IMR-90 (cell line): ENCODE measurements at regions not wholly inside any gene's neighbourhood (a gene's known extent, or its start where the extent isn't known, plus 50 kb on each side); places are given as distances from the start of the nearest gene placed in this dataset.

Experiments
- ATAC-seq: fragments of 200-7000 bp; cut with Tn5 transposase; 2 replicates; pipeline ENCODE4 v1.9.1; 2020; ENCODE audit warnings: low read depth, mild to moderate bottlenecking, moderate library complexity
- BruUV-seq: library from RNA; stranded (reverse); fragments of 400-500 nt; replicated peaks from 2 replicates; lab custom pipeline; 2021; lab: Mats Ljungman, UMichigan
- CTCF ChIA-PET: fragments of 300-600 bp; formaldehyde crosslinking; extraction: SDS; loops from one replicate; lab custom pipeline; 2021; ENCODE audit warnings: antibody characterized with exemption; lab: Yijun Ruan, JAX
- POLR2A ChIA-PET: fragments of 300-600 bp; sonication (Branson Sonifier 250); formaldehyde crosslinking; loops from one replicate; lab custom pipeline; 2022; ENCODE audit warnings: antibody characterized with exemption; ENCODE audit not compliant: unreplicated experiment; lab: Charles Lee
- DNase-seq: peaks from one replicate; pipeline ENCODE4 v3.0.0; 2013
- H2AFZ ChIP-seq: replicated peaks from 2 replicates; pipeline ENCODE3; 2013; ENCODE audit warnings: low read length, mild to moderate bottlenecking; ENCODE audit not compliant: poor library complexity
- H2AK5ac ChIP-seq: 2 replicates; pipeline ENCODE4 v1.6.1; 2013; ENCODE audit warnings: low read depth, low read length, inconsistent platforms
- H2AK9ac ChIP-seq: replicated peaks from 2 replicates; pipeline ENCODE3; 2013; ENCODE audit warnings: mild to moderate bottlenecking, low read depth, low read length, moderate library complexity; ENCODE audit not compliant: poor library complexity
- H2BK120ac ChIP-seq: 2 replicates; pipeline ENCODE4 v1.6.1; 2013; ENCODE audit warnings: low read depth, low read length, inconsistent platforms
- H2BK15ac ChIP-seq: 3 replicates; pipeline ENCODE4 v1.6.1; 2013; ENCODE audit warnings: low read depth, low read length, inconsistent platforms
- H2BK20ac ChIP-seq: 2 replicates; pipeline ENCODE4 v1.6.1; 2013; ENCODE audit warnings: low read depth, mild to moderate bottlenecking, inconsistent platforms, low read length, moderate library complexity
- H2BK5ac ChIP-seq: 2 replicates; pipeline ENCODE4 v1.6.1; 2013; ENCODE audit warnings: mild to moderate bottlenecking, low read depth, low read length, inconsistent platforms; ENCODE audit not compliant: poor library complexity, severe bottlenecking
- H3K14ac ChIP-seq: replicated peaks from 2 replicates; pipeline ENCODE4 v1.6.1; 2013; ENCODE audit warnings: low read depth, low read length, inconsistent platforms
- H3K18ac ChIP-seq: 2 replicates; pipeline ENCODE4 v1.6.1; 2013; ENCODE audit warnings: low read depth, low read length, control low read depth
- H3K23ac ChIP-seq: 2 replicates; pipeline ENCODE4 v1.6.1; 2013; ENCODE audit warnings: low read depth, low read length, inconsistent platforms
- H3K27ac ChIP-seq: 2 replicates; pipeline ENCODE4 v1.5.1; 2013; ENCODE audit warnings: mild to moderate bottlenecking, control low read depth, low read length; ENCODE audit not compliant: insufficient read depth
- H3K27me3 ChIP-seq: 2 replicates; pipeline ENCODE4 v1.6.1; 2013; ENCODE audit warnings: low read length; ENCODE audit not compliant: control insufficient read depth, insufficient read depth
- H3K36me3 ChIP-seq: 2 replicates; pipeline ENCODE4 v1.6.1; 2013; ENCODE audit warnings: low read length, mixed read lengths; ENCODE audit not compliant: control insufficient read depth, insufficient read depth
- H3K4ac ChIP-seq: 2 replicates; pipeline ENCODE4 v1.6.1; 2013; ENCODE audit warnings: low read depth, low read length, inconsistent platforms
- H3K4me1 ChIP-seq: 2 replicates; pipeline ENCODE4 v1.6.1; 2013; ENCODE audit warnings: low read length, mixed read lengths; ENCODE audit not compliant: control insufficient read depth, insufficient read depth
- H3K4me2 ChIP-seq: 2 replicates; pipeline ENCODE4 v1.6.1; 2013; ENCODE audit warnings: low read depth, mild to moderate bottlenecking, control low read depth, low read length, moderate library complexity
- H3K4me3 ChIP-seq: 2 replicates; pipeline ENCODE4 v1.5.1; 2013; ENCODE audit warnings: low read depth, mild to moderate bottlenecking, control low read depth, low read length, moderate library complexity; ENCODE audit not compliant: insufficient read depth
- H3K56ac ChIP-seq: 2 replicates; pipeline ENCODE4 v1.6.1; 2013; ENCODE audit warnings: low read length, inconsistent platforms; ENCODE audit not compliant: insufficient read depth; ENCODE audit errors: extremely low read depth
- H3K79me1 ChIP-seq, 2 experiments: 2 replicates each; pipeline ENCODE4 v1.6.1; 2013; ENCODE audit warnings: low read length in 2 of 2, inconsistent platforms in 1 of 2, low read depth in 1 of 2
- H3K9ac ChIP-seq: 2 replicates; pipeline ENCODE4 v1.6.1; 2013; ENCODE audit warnings: low read depth, low read length, control low read depth
- H3K9me1 ChIP-seq: 2 replicates; pipeline ENCODE4 v1.6.1; 2013; ENCODE audit warnings: low read length, inconsistent platforms; ENCODE audit not compliant: insufficient read depth
- H3K9me3 ChIP-seq: 2 replicates; pipeline ENCODE4 v1.6.1; 2013; ENCODE audit warnings: low read length; ENCODE audit not compliant: control insufficient read depth, insufficient read depth
- H4K20me1 ChIP-seq: 2 replicates; pipeline ENCODE4 v1.6.1; 2013; ENCODE audit warnings: low read length, inconsistent platforms; ENCODE audit not compliant: insufficient read depth
- H4K5ac ChIP-seq: 2 replicates; pipeline ENCODE4 v1.6.1; 2013; ENCODE audit warnings: mild to moderate bottlenecking, low read depth, low read length, control low read depth
- H4K8ac ChIP-seq, 2 experiments: 2 replicates each; pipeline ENCODE4 v1.6.1; 2013; ENCODE audit warnings: low read depth in 2 of 2, low read length in 2 of 2, control low read depth in 1 of 2, inconsistent platforms in 1 of 2
- H4K91ac ChIP-seq: 2 replicates; pipeline ENCODE4 v1.6.1; 2013; ENCODE audit warnings: low read depth, low read length, inconsistent platforms; ENCODE audit not compliant: insufficient read depth
- BHLHE40 ChIP-seq: fragments of 150-350 bp; IDR thresholded peaks from 2 replicates; pipeline ENCODE4 v1.6.1; 2016; ENCODE audit warnings: mild to moderate bottlenecking, low read depth, low read length
- CEBPB ChIP-seq: IDR thresholded peaks from 2 replicates; pipeline ENCODE4 v1.6.1; 2012; ENCODE audit warnings: low read depth, low read length, improper control_type of control experiment
- CHD1 ChIP-seq: IDR thresholded peaks from 2 replicates; pipeline ENCODE4 v1.6.1; 2012; ENCODE audit warnings: low read depth, low read length, improper control_type of control experiment
- FOS ChIP-seq: fragments of 150-350 bp; IDR thresholded peaks from 2 replicates; pipeline ENCODE4 v1.6.1; 2016; ENCODE audit warnings: low read depth, low read length
- MAFK ChIP-seq: IDR thresholded peaks from 2 replicates; pipeline ENCODE4 v1.6.1; 2012; ENCODE audit warnings: low read depth, low read length, improper control_type of control experiment
- MAZ ChIP-seq: IDR thresholded peaks from 2 replicates; pipeline ENCODE4 v1.6.1; 2012; ENCODE audit warnings: low read depth, mild to moderate bottlenecking, low read length, improper control_type of control experiment, moderate library complexity, borderline replicate concordance
- MXI1 ChIP-seq: IDR thresholded peaks from 2 replicates; pipeline ENCODE4 v1.6.1; 2012; ENCODE audit warnings: low read depth, mild to moderate bottlenecking, low read length, moderate library complexity, borderline replicate concordance
- NFE2L2 ChIP-seq: fragments of 150-350 bp; IDR thresholded peaks from 2 replicates; pipeline ENCODE4 v1.6.1; 2016; ENCODE audit warnings: low read depth, mild to moderate bottlenecking, low read length
- POLR2A ChIP-seq: IDR thresholded peaks from 2 replicates; pipeline ENCODE4 v1.6.1; 2012; ENCODE audit warnings: mild to moderate bottlenecking, low read depth, low read length
- RAD21 ChIP-seq: IDR thresholded peaks from 2 replicates; pipeline ENCODE4 v1.6.1; 2012; ENCODE audit warnings: low read length, improper control_type of control experiment
- RCOR1 ChIP-seq: IDR thresholded peaks from 2 replicates; pipeline ENCODE4 v1.6.1; 2012; ENCODE audit warnings: mild to moderate bottlenecking, low read length, improper control_type of control experiment; ENCODE audit not compliant: insufficient replicate concordance
- RFX5 ChIP-seq: IDR thresholded peaks from 2 replicates; pipeline ENCODE4 v1.8.0; 2012; ENCODE audit warnings: low read depth, mild to moderate bottlenecking, low read length, moderate library complexity
- SMC3 ChIP-seq: fragments of 150-350 bp; IDR thresholded peaks from 2 replicates; pipeline ENCODE4 v1.6.1; 2016; ENCODE audit warnings: low read depth, mild to moderate bottlenecking, antibody characterized with exemption, low read length, moderate library complexity
- WGBS, 2 experiments: methylation state at CpG; one replicate each; pipeline versions ENCODE4 v1.1.5 to v1.1.7; 2013; ENCODE audit warnings: missing lambda C conversion rate in 2 of 2; ENCODE audit not compliant: insufficient read length in 1 of 2; ENCODE audit errors: extremely low coverage in 2 of 2; 5-methylcytosine and 5-hydroxymethylcytosine counted together
- dilution Hi-C: fragments of 300-500 bp; cut with HindIII; formaldehyde crosslinking; loops from one replicate; pipeline ENCODE4 v1.14.3; 2018; ENCODE audit warnings: low sequenced_read_pairs; ENCODE audit not compliant: unreplicated experiment
- in situ Hi-C: fragments of 300-500 bp; cut with MboI; formaldehyde crosslinking; loops from 3 replicates; pipeline ENCODE4 v1.14.3; 2019; ENCODE audit warnings: low sequenced_read_pairs, inconsistent platforms, mixed read lengths
- intact Hi-C: fragments of 100-400 bp; cut with micrococcal nuclease; formaldehyde crosslinking; loops from 2 replicates; pipeline ENCODE4 v1.10.0; 2022
- TF ChIP-seq, protein P1 (sequence below): fragments of 150-350 bp; IDR thresholded peaks from 2 replicates; pipeline ENCODE4 v1.6.1; 2016; ENCODE audit warnings: low read depth, mild to moderate bottlenecking, low read length, moderate library complexity, borderline replicate concordance
- TF ChIP-seq, protein P2 (sequence below): conservative IDR thresholded peaks from 2 replicates; pipeline ENCODE4 v1.5.1; 2012; ENCODE audit warnings: mild to moderate bottlenecking, low read depth, low read length, improper control_type of control experiment
- TF ChIP-seq, protein P3 (sequence below): fragments of 150-350 bp; IDR thresholded peaks from 2 replicates; pipeline ENCODE4 v1.6.1; 2017; ENCODE audit warnings: mild to moderate bottlenecking, antibody characterized with exemption, low read length, low read depth

DNA sequence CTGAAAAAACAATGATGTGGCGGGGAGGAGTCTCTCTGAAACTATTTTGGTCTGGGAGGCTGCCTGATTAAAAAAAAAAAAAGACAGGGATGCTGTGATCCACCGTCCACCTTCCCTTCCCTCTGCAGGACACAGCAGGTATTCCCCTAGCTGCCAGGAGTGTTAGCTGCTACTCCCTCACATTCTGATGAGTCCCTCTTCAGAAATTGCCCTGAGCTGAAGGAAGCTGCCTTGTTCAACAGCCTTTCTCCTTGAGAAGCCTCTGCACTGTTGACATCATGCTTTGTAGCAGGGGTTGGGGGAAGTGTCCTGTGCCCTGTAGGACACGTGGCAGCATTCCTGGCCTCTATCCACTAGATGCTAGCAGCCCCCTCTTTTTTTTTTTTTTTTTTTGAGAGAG lies 71.7 kb upstream of the ZMYND8 start:
- no TSS peak for BruUV-seq
- POLR2A ChIA-PET, result no interaction called here
- H3K27ac ChIP-seq, result no peak overlapping the region
- no peak for TF ChIP-seq RCOR1
- TF ChIP-seq SMC3, result no peak
- TF ChIP-seq, protein P1, sequence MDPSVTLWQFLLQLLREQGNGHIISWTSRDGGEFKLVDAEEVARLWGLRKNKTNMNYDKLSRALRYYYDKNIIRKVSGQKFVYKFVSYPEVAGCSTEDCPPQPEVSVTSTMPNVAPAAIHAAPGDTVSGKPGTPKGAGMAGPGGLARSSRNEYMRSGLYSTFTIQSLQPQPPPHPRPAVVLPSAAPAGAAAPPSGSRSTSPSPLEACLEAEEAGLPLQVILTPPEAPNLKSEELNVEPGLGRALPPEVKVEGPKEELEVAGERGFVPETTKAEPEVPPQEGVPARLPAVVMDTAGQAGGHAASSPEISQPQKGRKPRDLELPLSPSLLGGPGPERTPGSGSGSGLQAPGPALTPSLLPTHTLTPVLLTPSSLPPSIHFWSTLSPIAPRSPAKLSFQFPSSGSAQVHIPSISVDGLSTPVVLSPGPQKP, result no peak
- TF ChIP-seq CEBPB, result no peak
- no peak for TF ChIP-seq MAZ
- TF ChIP-seq POLR2A, result no peak
- TF ChIP-seq BHLHE40, result no peak
- no peak for TF ChIP-seq CHD1
- TF ChIP-seq MAFK, result no peak
- no peak for TF ChIP-seq RAD21
- TF ChIP-seq, protein P2, sequence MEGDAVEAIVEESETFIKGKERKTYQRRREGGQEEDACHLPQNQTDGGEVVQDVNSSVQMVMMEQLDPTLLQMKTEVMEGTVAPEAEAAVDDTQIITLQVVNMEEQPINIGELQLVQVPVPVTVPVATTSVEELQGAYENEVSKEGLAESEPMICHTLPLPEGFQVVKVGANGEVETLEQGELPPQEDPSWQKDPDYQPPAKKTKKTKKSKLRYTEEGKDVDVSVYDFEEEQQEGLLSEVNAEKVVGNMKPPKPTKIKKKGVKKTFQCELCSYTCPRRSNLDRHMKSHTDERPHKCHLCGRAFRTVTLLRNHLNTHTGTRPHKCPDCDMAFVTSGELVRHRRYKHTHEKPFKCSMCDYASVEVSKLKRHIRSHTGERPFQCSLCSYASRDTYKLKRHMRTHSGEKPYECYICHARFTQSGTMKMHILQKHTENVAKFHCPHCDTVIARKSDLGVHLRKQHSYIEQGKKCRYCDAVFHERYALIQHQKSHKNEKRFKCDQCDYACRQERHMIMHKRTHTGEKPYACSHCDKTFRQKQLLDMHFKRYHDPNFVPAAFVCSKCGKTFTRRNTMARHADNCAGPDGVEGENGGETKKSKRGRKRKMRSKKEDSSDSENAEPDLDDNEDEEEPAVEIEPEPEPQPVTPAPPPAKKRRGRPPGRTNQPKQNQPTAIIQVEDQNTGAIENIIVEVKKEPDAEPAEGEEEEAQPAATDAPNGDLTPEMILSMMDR, result no peak
- TF ChIP-seq NFE2L2, result no peak
- TF ChIP-seq FOS, result no peak
- no peak for TF ChIP-seq RFX5
- TF ChIP-seq, protein P3, sequence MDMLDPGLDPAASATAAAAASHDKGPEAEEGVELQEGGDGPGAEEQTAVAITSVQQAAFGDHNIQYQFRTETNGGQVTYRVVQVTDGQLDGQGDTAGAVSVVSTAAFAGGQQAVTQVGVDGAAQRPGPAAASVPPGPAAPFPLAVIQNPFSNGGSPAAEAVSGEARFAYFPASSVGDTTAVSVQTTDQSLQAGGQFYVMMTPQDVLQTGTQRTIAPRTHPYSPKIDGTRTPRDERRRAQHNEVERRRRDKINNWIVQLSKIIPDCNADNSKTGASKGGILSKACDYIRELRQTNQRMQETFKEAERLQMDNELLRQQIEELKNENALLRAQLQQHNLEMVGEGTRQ, result no peak
- no peak for TF ChIP-seq MXI1
- no peaks in the 10 kb centered on the region for H4K20me1 ChIP-seq
- H3K4ac ChIP-seq, result no peak overlapping the region
- no peak overlapping the region for H3K9ac ChIP-seq
- H4K91ac ChIP-seq, result no peak overlapping the region
- H4K8ac ChIP-seq, result no peak overlapping the region
- CTCF ChIA-PET, result no interaction called here
- H3K4me3 ChIP-seq, result no peak overlapping the region
- H4K5ac ChIP-seq, result no peak overlapping the region
- H2BK15ac ChIP-seq, result no peak overlapping the region
- H2AK9ac ChIP-seq, result no peak overlapping the region
- H3K9me3 ChIP-seq, result peaks cover 16% of the 10 kb centered on the region
- H2BK20ac ChIP-seq, result no peak overlapping the region
- no peak overlapping the region for H2BK5ac ChIP-seq
- H3K4me2 ChIP-seq, result no peak overlapping the region
- H3K79me1 ChIP-seq, result no peaks in the 10 kb centered on the region
- no peak overlapping the region for H3K23ac ChIP-seq
- no peaks in the 10 kb centered on the region; the same call in 1 of the 2 replicates for H3K27me3 ChIP-seq
- no CpG with 5 or more reads among the region's 3 CpGs for WGBS, 2 experiments
- ATAC-seq, result no peak
- no peak overlapping the region for H3K14ac ChIP-seq
- no peaks in the 10 kb centered on the region for H3K4me1 ChIP-seq
- in situ Hi-C loops, result no loop called here
- H3K9me1 ChIP-seq, result no peaks in the 10 kb centered on the region
- no peak overlapping the region for H2BK120ac ChIP-seq
- intact Hi-C loops, result no loop called here
- H3K36me3 ChIP-seq, result no peaks in the 10 kb centered on the region
- DNase-seq, result no peak
- no peak overlapping the region for H2AFZ ChIP-seq
- H3K18ac ChIP-seq, result no peak overlapping the region
- H3K56ac ChIP-seq, result no peak overlapping the region
- dilution Hi-C loops, result no loop called here
- no peak overlapping the region for H2AK5ac ChIP-seq
